Stomach smooth muscle (tissue), 2 donors: ENCODE measurements at regions not wholly inside any gene's neighbourhood (a gene's known extent, or its start where the extent isn't known, plus 50 kb on each side); places are given as distances from the start of the nearest gene placed in this dataset.

ENCODE experiments used
- H3K27ac ChIP-seq: one replicate; pipeline ENCODE4 v1.7.0; 2013; ENCODE audit warnings: mild to moderate bottlenecking, low read length, inconsistent platforms
- H3K27me3 ChIP-seq, 2 donors: one replicate each; pipeline ENCODE4 v1.7.0; 2013; ENCODE audit warnings: low read length in 2 of 2; ENCODE audit not compliant: insufficient read depth in 2 of 2, control insufficient read depth in 1 of 2
- H3K36me3 ChIP-seq, 2 donors: one replicate each; pipeline ENCODE4 v1.7.0; 2013; ENCODE audit warnings: low read length in 2 of 2; ENCODE audit not compliant: control insufficient read depth in 2 of 2, insufficient read depth in 2 of 2
- H3K4me1 ChIP-seq: one replicate; pipeline ENCODE4 v1.7.0; 2013; ENCODE audit warnings: low read length; ENCODE audit not compliant: control insufficient read depth, insufficient read depth
- H3K4me3 ChIP-seq, 2 donors: one replicate each; pipeline ENCODE4 v1.7.0; 2013; ENCODE audit warnings: low read length in 2 of 2
- H3K9ac ChIP-seq, 2 donors: one replicate each; pipeline ENCODE4 v1.7.0; 2013; ENCODE audit warnings: low read length in 2 of 2, mild to moderate bottlenecking in 1 of 2
- H3K9me3 ChIP-seq, 2 donors: one replicate each; pipeline ENCODE4 v1.7.0; 2013; ENCODE audit warnings: low read length in 2 of 2; ENCODE audit not compliant: control insufficient read depth in 2 of 2
- donor health status: healthy.
- donor health status: Pancreatic carcinoma.

DNA sequence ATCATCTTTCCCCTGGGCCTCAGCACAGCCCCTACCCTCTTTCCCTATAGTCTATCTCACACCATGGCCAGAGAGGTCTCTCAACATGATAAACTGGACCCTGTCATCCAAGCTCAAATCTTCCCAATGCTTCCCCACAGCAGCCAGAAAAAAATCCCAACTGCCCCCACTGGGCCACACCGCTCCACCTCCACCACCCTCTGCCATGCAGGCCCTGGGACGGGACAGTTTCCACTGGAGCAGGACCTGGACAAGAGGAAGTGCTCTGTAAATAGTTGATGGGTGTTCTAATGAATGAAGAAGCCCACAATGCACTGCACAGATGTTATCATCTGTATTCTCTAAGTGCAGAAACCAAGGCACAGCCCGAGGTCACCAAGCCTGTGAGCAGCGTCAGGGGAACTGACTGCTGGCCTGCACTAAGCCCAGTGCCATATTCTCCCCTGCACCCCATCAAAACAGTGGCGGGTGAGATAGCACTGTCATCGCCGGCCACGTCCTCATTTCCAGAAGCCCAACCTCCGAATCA lies 161.1 kb downstream of the NUP210 start:
- Histone ChIP-seq H3K4me3 (no peak overlapping the region), H3K27ac (no peak overlapping the region), H3K4me1 (no peaks in the 10 kb centered on the region), H3K9me3 (no peaks in the 10 kb centered on the region), H3K9ac (no peak overlapping the region), H3K36me3 (no peaks in the 10 kb centered on the region), H3K27me3 (peaks cover 0 to 3% of the 10 kb centered on the region in 2 donors)

DNA sequence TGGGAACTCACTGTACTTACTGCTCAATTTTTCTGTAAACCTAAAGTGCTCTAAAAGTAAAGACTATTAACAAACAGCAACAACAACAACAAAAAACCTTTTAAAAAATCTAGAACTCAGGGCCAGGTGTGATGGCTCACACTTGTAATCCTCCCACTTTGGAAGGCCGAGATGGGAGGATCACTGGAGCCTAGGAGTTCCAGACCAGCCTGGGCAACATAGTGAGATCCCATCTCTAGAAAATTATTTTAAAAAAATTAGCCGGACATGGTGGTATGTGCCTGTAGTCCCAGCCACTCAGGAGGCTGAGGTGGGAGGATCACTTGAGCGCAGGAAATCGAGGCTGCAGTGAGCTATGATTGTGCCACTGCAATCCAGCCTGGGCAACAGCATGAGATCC lies 161.8 kb downstream of the NUP210 start:
- Histone ChIP-seq H3K27ac (no peak overlapping the region), H3K36me3 (no peaks in the 10 kb centered on the region), H3K4me3 (no peak overlapping the region), H3K27me3 (peaks cover 0 to 3% of the 10 kb centered on the region in 2 donors), H3K9me3 (no peaks in the 10 kb centered on the region), H3K9ac (no peak overlapping the region), H3K4me1 (no peaks in the 10 kb centered on the region)

DNA sequence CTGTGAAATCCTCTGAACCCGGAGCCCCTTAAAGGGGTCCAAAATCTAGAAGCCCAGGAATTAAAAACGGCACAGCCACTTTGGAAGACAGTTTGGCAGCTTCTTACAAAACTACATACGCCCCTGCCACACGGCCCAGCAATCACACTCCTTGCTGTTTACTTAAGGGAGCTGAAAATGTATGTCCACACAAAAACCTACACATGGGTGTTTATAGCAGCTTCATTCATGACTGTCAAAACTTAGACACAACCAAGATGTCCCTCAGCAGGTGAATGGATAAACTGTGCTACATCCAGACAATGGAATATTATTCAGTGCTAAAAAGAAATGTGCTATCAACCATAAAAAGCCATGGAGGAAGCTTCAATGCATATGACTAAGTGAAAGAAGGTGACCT lies 162.5 kb downstream of the NUP210 start:
- no peak overlapping the region for H3K27ac ChIP-seq
- H3K9ac ChIP-seq, result no peak overlapping the region
- H3K4me1 ChIP-seq, result no peaks in the 10 kb centered on the region
- H3K36me3 ChIP-seq, result no peaks in the 10 kb centered on the region
- H3K9me3 ChIP-seq, result no peaks in the 10 kb centered on the region
- peaks cover 0 to 3% of the 10 kb centered on the region in 2 donors for H3K27me3 ChIP-seq
- no peak overlapping the region for H3K4me3 ChIP-seq

DNA sequence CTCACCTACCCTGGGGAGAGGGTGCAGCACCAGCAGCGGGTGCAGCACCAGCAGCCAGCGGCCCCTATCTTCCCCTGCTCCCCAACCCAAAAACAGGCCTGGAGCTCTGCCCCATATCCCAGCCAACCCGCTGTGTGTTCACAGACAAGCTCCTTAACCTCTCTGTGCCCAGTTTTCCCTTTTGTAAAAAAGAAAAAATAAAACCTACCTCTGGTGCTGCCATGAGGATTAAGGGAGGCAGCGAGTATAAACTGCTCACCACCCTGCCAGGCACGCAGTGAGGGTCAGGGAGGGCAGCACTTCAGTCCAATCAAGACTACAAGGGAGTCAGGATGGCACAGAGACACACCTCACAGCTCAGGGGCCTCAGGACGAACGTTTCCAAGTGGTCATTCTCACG lies 163.3 kb downstream of the NUP210 start:
- Histone ChIP-seq H3K9ac (no peak overlapping the region), H3K36me3 (no peaks in the 10 kb centered on the region), H3K27ac (no peak overlapping the region), H3K4me3 (no peak overlapping the region), H3K4me1 (no peaks in the 10 kb centered on the region), H3K9me3 (no peaks in the 10 kb centered on the region), H3K27me3 (peaks cover 3% of the 10 kb centered on the region in 2 donors)

DNA sequence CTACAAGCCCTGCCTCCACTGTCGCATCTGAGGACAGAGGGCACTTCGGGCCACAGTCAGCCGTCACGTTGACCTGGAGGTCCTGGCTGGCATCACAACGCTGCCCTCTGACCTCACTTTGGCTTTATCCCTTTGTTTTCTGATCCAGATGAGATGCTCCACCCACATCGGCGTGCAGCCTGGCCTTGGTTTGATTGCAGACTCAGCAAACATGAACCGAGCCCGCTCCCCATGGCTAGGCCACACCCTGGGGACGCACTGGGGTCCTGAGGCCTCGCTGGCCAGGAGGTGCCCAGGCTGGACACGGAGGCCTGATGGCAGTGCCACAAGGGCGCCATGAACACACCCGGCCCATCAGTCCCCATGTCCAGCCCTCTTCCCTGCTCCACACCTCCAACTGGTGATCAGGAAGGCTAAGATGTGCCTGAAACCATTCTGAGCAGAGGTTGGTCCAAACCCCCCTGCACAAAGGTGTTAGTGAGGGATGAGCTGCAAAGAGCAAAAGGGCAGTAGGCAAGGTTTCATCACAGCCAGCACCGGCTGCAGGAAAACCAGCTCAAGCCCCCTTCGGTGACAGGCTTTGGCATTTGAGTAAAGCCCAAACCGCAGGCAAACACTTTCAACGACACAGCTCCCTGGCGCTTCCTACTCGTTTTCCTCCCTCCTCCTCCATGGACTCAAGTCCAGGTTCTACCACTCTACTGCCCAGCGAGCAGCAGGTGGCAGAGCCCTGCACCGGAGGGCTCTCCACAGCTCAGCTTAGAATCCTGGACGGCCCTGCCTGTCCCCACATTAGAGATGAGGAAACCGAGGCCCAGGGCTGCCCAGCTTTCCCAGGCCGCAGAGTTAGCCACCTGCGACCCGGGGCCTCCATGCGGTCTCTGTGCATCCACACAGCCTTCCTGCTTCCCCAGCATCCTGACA lies 165.8 kb downstream of the NUP210 start:
- H3K27me3 ChIP-seq, result peaks cover 3 to 4% of the 10 kb centered on the region in 2 donors
- no peaks in the 10 kb centered on the region for H3K36me3 ChIP-seq
- H3K9ac ChIP-seq, result no peak overlapping the region
- H3K9me3 ChIP-seq, result no peaks in the 10 kb centered on the region
- H3K4me3 ChIP-seq, result no peak overlapping the region
- H3K27ac ChIP-seq, result no peak overlapping the region
- H3K4me1 ChIP-seq, result no peaks in the 10 kb centered on the region

DNA sequence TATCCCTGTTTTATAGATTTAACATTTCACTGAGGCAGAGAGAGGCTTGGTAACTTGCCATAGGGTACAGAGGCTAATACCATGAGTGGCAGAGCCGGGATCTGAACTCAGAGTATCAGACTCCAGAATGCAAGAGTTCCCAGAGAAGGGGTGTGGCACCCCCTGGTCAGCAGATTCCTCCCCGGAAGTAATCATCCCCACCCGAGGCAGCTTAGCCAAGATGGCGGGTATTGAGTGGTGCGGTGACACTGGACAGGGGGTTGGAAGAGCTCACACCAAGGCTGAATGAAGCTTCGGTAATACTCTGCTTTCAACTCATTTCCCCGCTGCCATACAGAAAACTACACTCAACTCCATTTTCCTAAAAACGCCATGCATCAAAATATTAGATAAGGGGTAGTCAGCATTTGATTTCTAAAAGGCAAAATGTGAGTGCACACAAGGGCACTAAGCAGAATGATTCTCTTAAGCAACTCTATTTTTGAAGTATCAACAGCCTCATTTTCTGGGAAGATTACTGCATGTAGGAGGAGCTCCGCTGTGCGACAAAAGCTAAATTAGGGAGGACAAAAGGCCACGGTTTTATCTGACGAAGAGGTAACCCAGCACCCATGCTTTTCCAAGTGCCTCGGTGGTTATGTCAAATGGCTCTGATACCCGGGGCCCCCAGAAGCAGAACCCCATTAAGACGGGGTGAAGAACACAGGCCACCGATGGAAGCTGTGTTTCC lies 166.7 kb downstream of the NUP210 start:
- no peaks in the 10 kb centered on the region for H3K36me3 ChIP-seq
- no peak overlapping the region for H3K27ac ChIP-seq
- no peak overlapping the region for H3K4me3 ChIP-seq

DNA sequence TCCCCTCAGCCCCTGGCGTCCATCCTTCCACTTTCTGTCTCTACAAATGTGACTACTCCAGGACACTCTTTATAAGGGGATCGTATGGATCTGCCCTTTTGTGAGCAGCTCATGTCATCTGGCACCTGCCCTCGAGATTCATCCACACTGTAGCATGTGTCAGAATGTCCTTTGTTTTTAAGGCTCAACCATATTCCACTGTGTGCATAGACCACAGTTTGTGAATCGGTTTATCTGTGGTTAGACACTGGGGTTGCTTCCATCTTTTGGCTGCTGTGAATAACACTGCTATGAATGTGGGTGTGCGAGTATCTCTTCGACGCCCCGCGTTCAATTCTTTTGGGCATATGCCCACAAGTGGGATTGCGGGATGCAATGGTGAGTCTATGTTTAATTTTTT lies 167.9 kb downstream of the NUP210 start:
- no peaks in the 10 kb centered on the region for H3K36me3 ChIP-seq
- H3K9me3 ChIP-seq, result no peaks in the 10 kb centered on the region
- H3K9ac ChIP-seq, result no peak overlapping the region
- no peak overlapping the region for H3K27ac ChIP-seq
- H3K27me3 ChIP-seq, result peaks cover 0 to 4% of the 10 kb centered on the region in 2 donors
- no peaks in the 10 kb centered on the region for H3K4me1 ChIP-seq
- H3K4me3 ChIP-seq, result no peak overlapping the region

More for the DNA sequence above, 166.7 kb downstream of the NUP210 start:
- H3K9me3 ChIP-seq, result no peaks in the 10 kb centered on the region
- no peak overlapping the region for H3K9ac ChIP-seq
- H3K27me3 ChIP-seq, result peaks cover 3 to 4% of the 10 kb centered on the region in 2 donors
- H3K4me1 ChIP-seq, result no peaks in the 10 kb centered on the region

DNA sequence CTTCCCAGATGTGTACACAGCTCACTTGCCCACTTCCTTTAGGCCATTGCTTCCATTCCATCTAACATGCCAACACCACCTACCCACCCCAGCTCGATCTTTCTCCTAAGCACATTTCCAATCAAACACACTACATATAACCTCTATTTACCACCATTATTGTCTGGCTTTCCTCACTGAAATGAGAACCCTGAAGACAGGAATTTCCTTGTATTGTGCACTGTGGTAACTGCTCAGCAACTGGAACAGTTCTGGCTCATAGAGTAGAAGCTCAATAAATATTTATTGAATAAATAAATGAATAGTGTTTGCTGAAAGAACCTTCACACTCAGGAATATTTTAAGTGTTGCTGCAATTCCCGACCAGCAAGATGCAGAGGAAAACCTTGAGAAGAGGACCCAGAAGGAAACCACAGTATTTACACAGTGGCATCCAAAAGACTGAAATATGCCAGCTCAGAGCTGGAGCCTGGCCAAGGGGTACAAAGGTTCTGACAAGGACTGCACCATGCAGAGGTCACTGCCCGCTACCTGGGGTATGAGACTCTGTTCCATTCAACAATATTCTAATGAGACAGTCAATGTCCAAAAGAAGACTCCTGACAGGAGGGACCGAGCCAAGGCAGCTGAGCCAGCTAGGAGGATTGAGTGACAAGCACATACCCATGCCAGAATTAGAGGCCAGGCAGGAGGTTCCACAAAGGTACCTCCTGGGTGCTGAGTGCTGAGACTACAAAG lies 168.8 kb downstream of the NUP210 start:
- no peaks in the 10 kb centered on the region for H3K9me3 ChIP-seq
- H3K4me1 ChIP-seq, result no peaks in the 10 kb centered on the region
- H3K27me3 ChIP-seq, result peaks cover 0 to 4% of the 10 kb centered on the region in 2 donors

DNA sequence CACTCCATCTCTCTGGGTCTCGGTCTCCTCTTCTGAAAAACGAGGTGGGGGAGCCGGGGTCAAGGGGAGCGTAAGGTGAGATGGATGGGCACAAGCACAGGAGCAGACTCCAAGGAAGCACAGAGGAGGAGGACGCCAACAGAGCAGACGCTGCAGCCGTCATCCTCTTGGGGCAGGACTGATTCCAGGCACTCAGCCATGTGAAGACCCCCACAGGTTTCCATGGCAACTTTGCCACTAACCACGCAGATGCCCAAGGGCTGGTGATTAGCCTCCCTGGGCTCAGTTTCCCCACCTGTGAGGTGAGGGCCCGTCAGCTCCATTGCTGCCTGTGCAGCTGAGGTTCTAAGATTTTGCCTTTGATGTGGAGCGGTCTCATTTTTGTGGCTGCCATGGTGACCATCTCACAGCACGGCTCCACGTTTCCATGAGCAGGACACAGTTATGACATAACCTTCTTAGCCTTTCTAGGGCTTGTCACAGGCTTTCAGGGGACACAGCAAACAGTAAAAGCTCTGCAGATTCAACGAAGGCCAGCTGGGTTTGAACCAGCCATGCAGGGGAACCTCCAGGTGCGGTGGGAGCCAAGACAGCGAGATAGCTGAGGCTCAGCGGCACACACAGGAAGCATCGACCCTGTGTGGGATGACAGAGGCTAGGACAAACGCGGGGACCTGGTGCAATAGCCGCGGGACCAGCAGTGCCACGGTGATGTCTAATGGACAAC lies 170.3 kb downstream of the NUP210 start:
- H3K36me3 ChIP-seq, result no peaks in the 10 kb centered on the region
- no peak overlapping the region for H3K9ac ChIP-seq
- no peak overlapping the region for H3K27ac ChIP-seq
- no peaks in the 10 kb centered on the region for H3K4me1 ChIP-seq
- peaks cover 0 to 4% of the 10 kb centered on the region in 2 donors for H3K27me3 ChIP-seq
- H3K4me3 ChIP-seq, result no peak overlapping the region
- no peaks in the 10 kb centered on the region for H3K9me3 ChIP-seq

More for the DNA sequence above, 168.8 kb downstream of the NUP210 start:
- Histone ChIP-seq H3K27ac (no peak overlapping the region), H3K9ac (no peak overlapping the region), H3K4me3 (no peak overlapping the region), H3K36me3 (no peaks in the 10 kb centered on the region)

DNA sequence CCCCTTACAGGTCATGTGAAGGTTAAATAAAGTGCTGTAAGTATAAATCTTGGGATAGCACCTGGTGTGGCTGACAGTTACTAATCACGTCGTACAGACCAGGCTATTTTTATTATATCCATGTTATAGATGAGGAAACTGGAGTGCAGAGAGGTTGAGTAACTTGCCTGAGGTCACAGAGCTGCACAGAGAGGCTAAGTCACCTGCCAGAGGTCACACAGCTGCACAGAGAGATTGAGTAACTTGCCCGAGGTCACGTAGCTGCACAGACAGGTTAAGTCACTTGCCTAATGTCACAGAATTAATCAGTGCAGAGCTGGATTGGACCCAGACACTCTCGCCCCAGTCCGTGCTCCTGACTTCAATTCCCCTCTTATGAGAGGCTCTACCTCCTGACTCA lies 171.5 kb downstream of the NUP210 start:
- no peak overlapping the region for H3K9ac ChIP-seq
- peaks cover 0 to 4% of the 10 kb centered on the region in 2 donors for H3K27me3 ChIP-seq
- H3K27ac ChIP-seq, result no peak overlapping the region
- H3K36me3 ChIP-seq, result no peaks in the 10 kb centered on the region
- no peaks in the 10 kb centered on the region for H3K9me3 ChIP-seq
- no peak overlapping the region for H3K4me3 ChIP-seq
- H3K4me1 ChIP-seq, result no peaks in the 10 kb centered on the region
